Keratinocyte (primary cell): ENCODE measurements at regions not wholly inside any gene's neighbourhood (a gene's known extent, or its start where the extent isn't known, plus 50 kb on each side); places are given as distances from the start of the nearest gene placed in this dataset.

Experiments used
- DNase-seq: peaks from one replicate; pipeline ENCODE4 v3.0.0-alpha.2; 2011; ENCODE audit warnings: low read depth, missing footprints, low spot score
- FAIRE-seq: peaks from 2 replicates; lab custom pipeline; 2011; peaks lifted over from hg19 to GRCh38; lab: Jason Lieb, UNC
- H2AFZ ChIP-seq: 2 replicates; pipeline ENCODE4 v1.6.0; 2012; ENCODE audit warnings: low read length, control low read depth, inconsistent platforms; ENCODE audit not compliant: control insufficient read depth
- H3K27ac ChIP-seq: 2 replicates; pipeline ENCODE4 v1.5.1; 2011; ENCODE audit warnings: low read length; ENCODE audit not compliant: control insufficient read depth, insufficient read depth
- H3K27me3 ChIP-seq: 3 replicates; pipeline ENCODE4 v1.6.0; 2011; ENCODE audit warnings: low read length; ENCODE audit not compliant: control insufficient read depth, insufficient read depth; ENCODE audit errors: extremely low read depth
- H3K36me3 ChIP-seq, 2 experiments: 2 replicates in 1 of 2; 3 replicates in 1 of 2; pipeline ENCODE4 v1.5.1; 2011; ENCODE audit warnings: low read length in 2 of 2, mild to moderate bottlenecking in 1 of 2; ENCODE audit not compliant: control insufficient read depth in 2 of 2, insufficient read depth in 2 of 2; ENCODE audit errors: extremely low read depth in 1 of 2
- H3K4me1 ChIP-seq: 3 replicates; pipeline ENCODE4 v1.5.1; 2011; ENCODE audit warnings: low read length; ENCODE audit not compliant: control insufficient read depth, insufficient read depth; ENCODE audit errors: extremely low read depth
- H3K4me2 ChIP-seq: 3 replicates; pipeline ENCODE4 v1.6.0; 2011; ENCODE audit warnings: low read depth, low read length; ENCODE audit not compliant: control insufficient read depth, insufficient read depth; ENCODE audit errors: extremely low read depth
- H3K4me3 ChIP-seq, 3 experiments: fragments of 200-600 bp in 1 of 3; sonication (generic) in 1 of 3; 2 replicates in 2 of 3; 3 replicates in 1 of 3; pipeline ENCODE4 v1.5.1; 2011 to 2016; ENCODE audit warnings: low read length in 3 of 3, mild to moderate bottlenecking in 3 of 3, control low read depth in 2 of 3, inconsistent platforms in 1 of 3, low read depth in 1 of 3, mixed read lengths in 1 of 3, mixed run types in 1 of 3, moderate library complexity in 1 of 3; ENCODE audit not compliant: control insufficient read depth in 2 of 3, insufficient read depth in 2 of 3; ENCODE audit errors: extremely low read depth in 1 of 3
- H3K79me2 ChIP-seq: 2 replicates; pipeline ENCODE4 v1.6.0; 2012; ENCODE audit warnings: low read length; ENCODE audit not compliant: control insufficient read depth, insufficient read depth
- H3K9ac ChIP-seq: 3 replicates; pipeline ENCODE4 v1.6.0; 2011; ENCODE audit warnings: low read length; ENCODE audit not compliant: control insufficient read depth, insufficient read depth; ENCODE audit errors: extremely low read depth
- H3K9me1 ChIP-seq: 3 replicates; pipeline ENCODE4 v1.6.0; 2011; ENCODE audit warnings: low read length; ENCODE audit not compliant: control insufficient read depth, insufficient read depth; ENCODE audit errors: extremely low read depth
- H3K9me3 ChIP-seq: 2 replicates; pipeline ENCODE4 v1.5.1; 2012; ENCODE audit warnings: low read depth, low read length; ENCODE audit not compliant: control insufficient read depth
- H4K20me1 ChIP-seq: 3 replicates; pipeline ENCODE4 v1.6.0; 2011; ENCODE audit warnings: low read length; ENCODE audit not compliant: control insufficient read depth, insufficient read depth; ENCODE audit errors: extremely low read depth
- EZH2 ChIP-seq: IDR thresholded peaks from one replicate; pipeline ENCODE4 v1.6.1; 2012; ENCODE audit warnings: inconsistent platforms, mild to moderate bottlenecking, low read length, moderate library complexity
- dilution Hi-C: fragments of 300-500 bp; cut with MboI; formaldehyde crosslinking; loops from one replicate; pipeline ENCODE4 v1.7.0; 2020; ENCODE audit warnings: low sequenced_read_pairs; ENCODE audit not compliant: extremely low pct_ligation_motif_present
- TF ChIP-seq, protein P1 (sequence below), 3 experiments: IDR thresholded peaks in 1 of 3; conservative IDR thresholded peaks in 1 of 3; optimal IDR thresholded peaks in 1 of 3; 2 replicates in 2 of 3; 3 replicates in 1 of 3; pipeline versions ENCODE3 to v1.5.1; 2011; ENCODE audit warnings: low read length in 3 of 3, mild to moderate bottlenecking in 3 of 3, moderate library complexity in 2 of 3, control low read depth in 1 of 3, inconsistent platforms in 1 of 3; ENCODE audit not compliant: insufficient read depth in 2 of 3; ENCODE audit errors: extremely low read depth in 1 of 3

DNA sequence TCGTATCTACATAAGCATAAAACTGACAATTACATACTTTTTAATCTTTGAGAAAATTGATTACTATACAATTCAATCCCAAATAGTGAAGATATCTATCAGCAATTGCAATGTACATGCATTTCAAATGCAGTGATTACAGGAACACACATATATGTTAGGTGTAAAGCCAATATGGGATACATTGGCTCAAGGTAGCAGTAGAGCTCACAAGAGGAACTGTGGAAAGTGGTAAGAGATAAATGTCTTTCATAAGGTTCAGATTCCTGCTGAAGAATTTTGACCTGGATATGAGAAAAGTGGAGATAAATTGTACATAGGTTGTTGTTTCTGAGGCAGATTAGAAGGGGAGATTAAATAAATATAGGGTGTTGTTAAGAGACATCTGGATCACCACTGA, 1280.5 kb downstream of the OTOL1 start:
- H4K20me1 ChIP-seq: no peaks in the 10 kb centered on the region
- H3K27me3 ChIP-seq: no peaks in the 10 kb centered on the region
- H3K79me2 ChIP-seq: no peaks in the 10 kb centered on the region
- no peaks in the 10 kb centered on the region for H3K4me1 ChIP-seq
- H2AFZ ChIP-seq: no peak overlapping the region
- no peaks in the 10 kb centered on the region for H3K36me3 ChIP-seq
- no peak for DNase-seq
- TF ChIP-seq, protein P1, sequence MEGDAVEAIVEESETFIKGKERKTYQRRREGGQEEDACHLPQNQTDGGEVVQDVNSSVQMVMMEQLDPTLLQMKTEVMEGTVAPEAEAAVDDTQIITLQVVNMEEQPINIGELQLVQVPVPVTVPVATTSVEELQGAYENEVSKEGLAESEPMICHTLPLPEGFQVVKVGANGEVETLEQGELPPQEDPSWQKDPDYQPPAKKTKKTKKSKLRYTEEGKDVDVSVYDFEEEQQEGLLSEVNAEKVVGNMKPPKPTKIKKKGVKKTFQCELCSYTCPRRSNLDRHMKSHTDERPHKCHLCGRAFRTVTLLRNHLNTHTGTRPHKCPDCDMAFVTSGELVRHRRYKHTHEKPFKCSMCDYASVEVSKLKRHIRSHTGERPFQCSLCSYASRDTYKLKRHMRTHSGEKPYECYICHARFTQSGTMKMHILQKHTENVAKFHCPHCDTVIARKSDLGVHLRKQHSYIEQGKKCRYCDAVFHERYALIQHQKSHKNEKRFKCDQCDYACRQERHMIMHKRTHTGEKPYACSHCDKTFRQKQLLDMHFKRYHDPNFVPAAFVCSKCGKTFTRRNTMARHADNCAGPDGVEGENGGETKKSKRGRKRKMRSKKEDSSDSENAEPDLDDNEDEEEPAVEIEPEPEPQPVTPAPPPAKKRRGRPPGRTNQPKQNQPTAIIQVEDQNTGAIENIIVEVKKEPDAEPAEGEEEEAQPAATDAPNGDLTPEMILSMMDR (optimal IDR thresholded peaks at IDR 0.05 in 1 of 3, IDR thresholded peaks at IDR 0.05 in 1 of 3, conservative IDR thresholded peaks at IDR 0.05 in 1 of 3; ENCODE audit: extremely low read depth in 1 of 3, insufficient read depth in 2 of 3, low read length in 3 of 3): no peak
- no peak for TF ChIP-seq EZH2
- H3K9me3 ChIP-seq: no peaks in the 10 kb centered on the region
- no peak overlapping the region for H3K9ac ChIP-seq
- H3K27ac ChIP-seq: no peak overlapping the region
- no peak for FAIRE-seq
- H3K4me3 ChIP-seq: no peak overlapping the region
- no peaks in the 10 kb centered on the region for H3K9me1 ChIP-seq
- H3K4me2 ChIP-seq: no peak overlapping the region
- dilution Hi-C loops: no loop called here

DNA sequence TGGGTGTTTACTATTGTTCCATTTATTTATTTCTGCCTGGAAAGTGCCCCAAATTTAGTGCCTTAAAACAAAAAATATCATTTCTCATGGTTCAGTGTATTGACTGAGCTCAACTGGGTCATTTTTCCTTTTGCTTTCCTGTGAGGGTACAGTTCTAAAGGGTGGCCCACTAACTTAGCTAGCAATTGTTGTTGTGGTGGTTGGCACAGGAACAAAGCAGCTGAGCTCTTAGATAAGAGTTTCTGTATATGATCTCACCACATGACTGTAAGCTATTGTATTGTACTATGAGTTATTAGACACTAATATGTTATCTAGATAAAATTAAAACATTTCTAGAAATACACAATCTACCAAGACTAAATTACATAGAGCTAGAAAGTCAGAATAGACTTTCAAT, 1283.7 kb downstream of the OTOL1 start:
- Histone ChIP-seq H3K4me3 (no peak overlapping the region), H3K9me3 (no peaks in the 10 kb centered on the region), H3K27me3 (no peaks in the 10 kb centered on the region), H3K4me1 (no peaks in the 10 kb centered on the region), H3K79me2 (no peaks in the 10 kb centered on the region), H3K4me2 (no peak overlapping the region), H2AFZ (no peak overlapping the region), H3K9ac (no peak overlapping the region), H3K36me3 (no peaks in the 10 kb centered on the region), H3K27ac (no peak overlapping the region), H3K9me1 (no peaks in the 10 kb centered on the region), H4K20me1 (no peaks in the 10 kb centered on the region)
- FAIRE-seq (no peak), DNase-seq (no peak)
- dilution Hi-C loops: no loop called here
- TF ChIP-seq, protein P1 (optimal IDR thresholded peaks at IDR 0.05 in 1 of 3, IDR thresholded peaks at IDR 0.05 in 1 of 3, conservative IDR thresholded peaks at IDR 0.05 in 1 of 3; ENCODE audit: extremely low read depth in 1 of 3, insufficient read depth in 2 of 3, low read length in 3 of 3): no peak
- TF ChIP-seq EZH2: no peak
